Activated CD8-positive, alpha-beta memory T cell treated with anti-CD3 and anti-CD28 coated beads for 4 hours (primary cell): ENCODE measurements at regions not wholly inside any gene's neighbourhood (a gene's known extent, or its start where the extent isn't known, plus 50 kb on each side); places are given as distances from the start of the nearest gene placed in this dataset.
"Not testable (repeated sequence)": the region's sequence is repeated elsewhere in the genome, so short reads cannot be mapped to it uniquely, and the experiment has no call there.

Source experiments
- DNase-seq, 2 donors: peaks; one replicate each; pipeline ENCODE4 v3.0.0-alpha.2; 2020; ENCODE audit warnings: low read depth in 2 of 2

DNA sequence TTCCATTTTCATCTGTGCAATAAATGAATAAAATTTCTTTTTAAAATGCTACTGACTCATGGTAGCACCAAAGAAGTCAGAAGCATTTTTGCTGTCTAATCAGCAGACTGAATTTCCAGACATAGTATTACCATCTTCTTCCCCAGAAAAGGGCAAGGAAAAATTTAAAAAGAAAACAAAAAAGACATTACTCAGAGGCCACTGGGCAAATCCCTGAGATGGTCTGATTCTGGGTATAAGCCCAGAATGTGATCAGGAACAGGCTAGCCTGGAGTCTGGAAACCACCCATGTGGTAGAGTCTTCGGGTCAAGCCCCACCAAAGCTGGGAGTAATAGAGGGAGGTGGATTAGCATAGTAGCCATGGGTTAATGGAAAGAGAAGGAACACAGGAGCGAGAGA, 342.8 kb downstream of the FBXW7 start:
- no peak for DNase-seq

DNA sequence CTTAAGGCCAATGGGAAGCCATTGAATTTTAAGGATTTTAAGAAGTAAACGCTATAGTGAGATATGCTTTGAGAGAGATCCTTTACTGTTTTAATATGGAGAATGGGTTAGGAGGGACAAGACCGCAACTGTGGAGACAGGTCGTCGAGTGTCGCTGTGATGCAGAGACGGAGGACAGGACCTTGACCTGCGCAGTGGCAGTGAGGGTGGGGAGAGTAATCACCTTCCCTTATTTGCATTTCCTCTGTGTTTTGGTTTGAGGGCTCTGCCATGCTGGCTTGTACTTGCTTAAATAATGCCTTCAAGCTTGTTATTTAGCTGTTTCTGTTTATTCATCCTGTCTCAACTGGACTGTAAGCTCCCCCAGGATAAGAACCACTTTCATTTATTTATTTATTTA, 345.0 kb downstream of the FBXW7 start:
- no peak for DNase-seq

DNA sequence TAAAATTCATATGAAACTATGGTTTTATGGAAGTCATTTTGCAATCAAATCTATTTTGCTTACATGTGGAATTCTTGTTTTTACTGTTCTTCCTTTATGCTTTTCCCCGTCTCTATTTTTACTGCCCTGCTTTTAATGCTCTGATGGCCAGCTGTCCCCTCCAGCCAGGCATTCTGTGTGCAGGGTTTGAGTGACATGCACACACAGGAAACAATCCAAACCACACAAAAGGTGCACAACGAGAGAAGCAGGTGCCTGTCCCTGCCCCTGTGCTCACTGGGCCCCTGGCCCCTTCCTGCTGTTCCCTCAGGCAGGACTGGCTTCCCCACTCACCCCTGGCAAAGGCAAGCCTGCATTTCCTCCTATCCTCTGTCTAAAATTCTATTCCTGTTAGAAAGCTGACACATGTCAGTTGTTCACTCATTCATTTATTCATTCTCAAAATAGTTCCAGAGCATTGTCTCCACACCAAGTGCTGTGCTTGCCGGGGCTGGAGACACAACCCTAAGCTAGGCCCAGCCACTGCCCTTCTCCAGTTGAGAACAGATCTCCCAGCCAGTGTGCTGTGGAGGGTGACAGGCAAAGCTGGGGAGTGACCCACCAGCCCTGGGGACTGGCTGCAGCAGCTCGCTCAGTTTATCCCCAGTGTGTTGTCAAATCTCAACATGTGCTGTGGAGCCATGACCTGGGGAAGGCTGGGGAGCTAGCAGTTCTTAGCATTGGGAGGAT, 346.3 kb downstream of the FBXW7 start:
- no peak for DNase-seq

DNA sequence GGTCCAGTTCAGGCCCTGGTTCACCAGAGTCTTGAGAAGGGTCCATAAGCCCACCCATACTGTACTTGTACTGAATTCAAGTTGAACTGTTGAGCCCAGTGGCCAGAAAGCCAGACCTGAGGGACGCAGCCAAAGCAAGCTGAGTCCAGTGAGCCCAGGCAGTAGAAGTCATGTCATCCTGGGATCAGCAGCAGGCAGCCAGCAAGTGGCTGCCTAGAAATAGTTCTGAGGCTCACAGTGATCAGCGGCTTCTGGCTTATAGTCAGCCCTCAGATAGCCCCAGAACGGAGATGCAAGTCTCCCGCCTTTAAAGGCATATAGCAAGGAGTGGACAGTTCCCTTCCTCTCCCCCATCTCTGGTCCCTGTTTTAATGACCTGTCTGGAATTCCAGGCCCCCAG, 347.1 kb downstream of the FBXW7 start:
- DNase-seq, result no peak

DNA sequence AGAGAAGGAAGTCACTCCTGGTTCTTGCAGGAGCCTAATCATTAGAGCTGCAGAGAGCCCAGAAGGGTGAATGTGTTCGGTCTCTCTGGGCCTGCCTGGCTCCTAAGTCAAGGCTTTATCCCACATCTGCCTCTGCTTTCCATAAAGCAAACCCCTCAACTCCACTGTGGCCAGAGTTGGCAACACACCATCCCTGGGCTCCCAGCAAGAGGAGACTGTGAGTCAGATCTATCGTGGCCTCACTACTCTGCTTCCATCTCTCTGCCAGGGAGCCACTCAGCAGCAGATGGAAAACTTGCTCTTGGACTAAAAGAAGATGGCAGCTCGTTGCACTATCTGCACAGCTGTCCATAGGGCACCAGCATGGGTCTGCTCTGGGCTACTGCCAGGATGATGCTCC, 348.2 kb downstream of the FBXW7 start:
- no peak for DNase-seq

DNA sequence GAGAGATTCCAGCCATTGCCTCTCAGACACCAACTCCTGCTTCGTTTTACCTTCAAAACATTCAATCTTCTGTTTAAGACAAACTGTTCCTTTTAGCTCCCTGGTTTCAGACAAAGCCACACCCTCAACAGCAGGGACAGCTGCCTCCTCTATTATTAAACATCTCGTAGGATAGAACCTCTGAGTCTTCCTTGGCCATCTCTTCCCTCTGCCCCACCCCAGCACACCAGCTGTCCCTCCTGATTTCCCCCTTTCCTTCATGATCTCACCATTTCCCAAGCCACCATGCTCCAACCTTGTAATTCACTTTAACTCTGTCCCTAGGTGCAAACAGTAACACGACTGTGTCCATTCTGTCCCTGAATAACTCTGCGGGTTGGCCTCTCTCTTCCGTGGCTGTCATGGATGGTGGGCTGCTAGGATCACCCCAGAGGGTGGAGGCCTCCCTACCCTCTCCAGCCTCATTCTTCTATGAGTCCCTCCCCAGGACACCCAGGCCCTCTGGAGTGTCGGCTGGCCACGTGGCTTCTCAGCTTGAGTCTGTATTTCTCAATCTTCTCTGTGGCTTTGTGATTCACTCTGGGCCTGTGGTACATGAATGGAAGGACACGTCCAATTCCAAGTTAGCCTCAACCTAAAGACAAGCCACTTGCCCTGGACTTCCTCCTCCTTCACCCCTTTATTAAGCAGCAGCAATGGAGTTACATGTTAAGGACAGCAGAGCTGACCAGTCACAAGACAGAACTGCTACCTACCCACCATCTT, 349.9 kb downstream of the FBXW7 start:
- DNase-seq, result no peak

DNA sequence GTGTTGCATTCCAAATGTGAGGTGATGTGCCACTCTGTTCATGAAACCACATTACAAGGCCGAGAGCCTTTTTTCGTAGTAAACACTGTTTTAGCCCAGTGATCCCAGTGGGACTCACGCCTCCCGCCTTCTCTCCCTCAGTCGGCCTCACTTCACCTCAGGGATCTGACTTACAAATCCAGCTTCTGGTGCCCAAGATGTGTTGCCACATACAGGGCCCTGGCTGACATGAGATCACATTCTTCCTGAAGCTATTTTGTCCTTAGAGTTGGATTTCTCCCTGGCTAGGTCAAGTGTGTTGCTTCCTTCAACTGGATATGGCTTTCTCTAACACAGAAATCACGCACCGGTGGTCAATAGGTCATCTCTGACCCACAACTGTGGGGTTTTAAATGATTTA, 354.7 kb downstream of the FBXW7 start:
- no peak for DNase-seq

DNA sequence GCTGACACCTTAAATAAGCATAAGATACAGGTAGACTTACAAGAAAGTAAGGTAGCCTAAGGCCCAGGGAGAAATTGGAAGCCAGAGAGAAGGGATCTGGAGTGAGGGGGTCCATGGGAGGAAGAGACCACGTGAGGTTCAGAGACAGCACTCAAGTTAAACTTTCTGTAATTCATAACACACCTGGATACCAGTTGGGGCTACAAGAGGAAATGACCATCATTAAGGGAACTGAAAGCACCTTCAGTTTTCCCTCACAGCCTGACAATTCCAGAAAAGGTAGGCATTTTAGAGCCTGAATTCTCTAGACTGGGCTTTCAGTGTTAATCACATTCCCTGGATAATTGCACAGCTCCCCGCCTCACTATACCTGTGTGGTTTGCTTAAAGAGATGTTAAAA, 355.5 kb downstream of the FBXW7 start:
- no peak for DNase-seq

DNA sequence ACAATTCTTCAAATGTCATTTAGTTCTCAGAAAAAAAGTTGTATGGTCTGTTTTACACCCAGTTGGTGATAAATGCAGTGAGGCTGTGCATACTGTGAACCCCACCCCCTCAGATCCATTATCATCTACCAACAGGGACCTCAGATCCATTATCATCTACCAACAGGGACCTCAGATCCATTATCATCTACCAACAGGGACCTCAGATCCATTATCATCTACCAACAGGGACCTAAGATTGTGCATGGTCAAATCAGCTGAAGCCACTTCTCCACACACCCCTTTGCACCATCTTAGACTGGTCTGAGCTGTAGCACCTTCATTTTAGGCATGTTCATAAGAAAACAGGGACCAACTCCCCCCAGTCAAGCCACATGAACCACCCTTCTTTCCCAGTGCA, 358.4 kb downstream of the FBXW7 start:
- DNase-seq, result not testable (repeated sequence)

DNA sequence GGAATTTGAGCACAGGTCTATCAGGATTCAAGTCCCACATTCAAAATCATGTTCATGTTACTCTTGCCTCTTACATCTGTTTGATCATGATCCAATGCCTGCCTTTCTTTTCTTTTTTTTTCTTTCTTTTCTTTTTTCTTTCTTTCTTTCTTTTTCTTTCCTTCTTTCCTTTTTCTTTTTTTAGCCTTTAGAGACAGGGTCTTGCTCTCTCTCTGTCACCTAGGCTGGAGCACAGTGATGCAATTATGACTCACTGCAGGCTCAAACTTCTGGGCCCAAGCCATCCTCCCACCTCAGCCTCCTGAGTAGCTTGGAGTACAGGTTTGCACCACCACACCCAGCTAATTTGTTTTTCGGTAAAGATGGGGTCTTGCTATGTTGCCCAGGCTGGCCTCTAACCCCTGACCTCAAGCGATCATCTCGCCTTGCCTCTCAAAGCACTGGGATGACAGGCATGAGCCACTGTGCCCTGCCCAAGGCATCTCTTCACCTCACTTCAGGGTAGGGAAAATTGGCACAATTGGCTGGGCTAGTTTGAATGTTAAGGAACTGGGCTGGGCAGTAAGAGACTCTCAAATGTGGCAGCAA, 359.2 kb downstream of the FBXW7 start:
- DNase-seq, result no peak

DNA sequence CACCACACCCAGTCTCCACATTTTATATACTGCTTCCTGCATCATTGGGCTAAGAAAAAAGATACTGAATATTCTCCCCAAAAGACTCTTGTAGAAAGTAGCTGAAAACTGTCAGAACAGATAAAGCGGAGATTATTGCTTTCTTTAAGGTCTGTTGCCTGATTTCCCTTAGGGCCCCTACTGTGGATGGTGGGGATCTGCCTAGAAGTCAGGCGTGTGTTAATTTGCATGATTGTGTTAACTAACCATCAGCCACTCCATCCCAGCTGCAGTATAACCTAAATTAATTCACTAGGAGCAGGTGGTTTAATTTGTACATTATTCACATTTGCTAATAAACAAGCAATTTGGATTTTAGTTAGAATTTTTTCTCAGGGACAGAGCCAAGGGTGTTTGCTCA, 360.3 kb downstream of the FBXW7 start:
- no peak for DNase-seq

DNA sequence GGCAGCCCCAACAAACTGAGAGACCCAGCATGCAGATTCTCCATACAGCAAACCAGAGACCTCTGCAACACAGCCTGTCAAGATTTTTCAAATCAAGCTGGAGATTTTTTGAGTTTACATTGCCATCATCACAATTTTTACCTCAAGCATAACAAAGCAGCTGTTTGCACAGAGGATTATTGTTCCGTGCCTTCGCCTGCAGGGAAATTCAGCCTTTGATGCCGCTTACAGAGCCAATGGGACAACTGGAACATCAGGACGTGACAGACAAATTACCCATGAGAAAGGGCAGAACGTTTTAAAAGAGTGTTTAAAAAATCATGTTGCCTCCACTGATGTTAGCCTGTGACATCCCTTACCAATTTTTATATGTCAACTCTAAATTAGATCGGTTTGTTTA, 363.7 kb downstream of the FBXW7 start:
- DNase-seq, result no peak

DNA sequence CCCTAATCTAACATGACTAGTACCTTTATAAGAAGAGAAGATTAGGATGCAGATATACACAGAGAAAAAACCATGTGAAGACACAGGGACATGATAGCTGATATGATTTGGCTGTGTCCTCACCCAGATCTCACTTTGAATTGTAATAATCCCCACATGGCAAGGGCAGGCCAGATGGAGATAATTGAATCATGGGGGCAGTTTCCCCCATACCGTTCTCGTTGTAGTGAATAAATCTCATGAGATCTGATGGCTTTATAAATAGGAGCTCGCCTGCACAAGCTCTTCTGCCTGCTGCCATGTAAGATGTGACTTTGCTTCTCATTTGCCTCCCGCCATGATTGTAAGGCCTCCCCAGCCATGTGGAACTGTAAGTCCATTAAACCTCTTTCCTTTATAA, 364.3 kb downstream of the FBXW7 start:
- DNase-seq, result no peak

DNA sequence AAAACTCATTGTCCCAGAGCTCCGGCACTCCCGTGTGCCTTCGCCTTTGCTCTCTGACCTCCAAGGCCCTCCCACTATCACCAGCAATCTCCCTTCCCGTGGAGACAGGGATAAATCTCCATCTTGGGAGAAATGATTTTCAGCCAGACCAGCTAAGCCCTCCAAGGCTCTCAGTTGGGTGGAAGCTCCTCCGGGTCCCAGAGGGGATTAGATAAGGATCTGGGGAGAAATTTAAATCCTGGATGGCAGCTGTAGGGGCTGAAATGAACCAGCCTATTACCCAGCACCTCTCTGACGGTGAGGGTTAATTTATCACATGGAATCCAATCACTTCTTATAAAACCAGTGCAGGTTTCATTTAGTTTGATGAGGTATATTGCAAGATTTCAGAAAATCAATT, 366.2 kb downstream of the FBXW7 start:
- DNase-seq, result no peak

DNA sequence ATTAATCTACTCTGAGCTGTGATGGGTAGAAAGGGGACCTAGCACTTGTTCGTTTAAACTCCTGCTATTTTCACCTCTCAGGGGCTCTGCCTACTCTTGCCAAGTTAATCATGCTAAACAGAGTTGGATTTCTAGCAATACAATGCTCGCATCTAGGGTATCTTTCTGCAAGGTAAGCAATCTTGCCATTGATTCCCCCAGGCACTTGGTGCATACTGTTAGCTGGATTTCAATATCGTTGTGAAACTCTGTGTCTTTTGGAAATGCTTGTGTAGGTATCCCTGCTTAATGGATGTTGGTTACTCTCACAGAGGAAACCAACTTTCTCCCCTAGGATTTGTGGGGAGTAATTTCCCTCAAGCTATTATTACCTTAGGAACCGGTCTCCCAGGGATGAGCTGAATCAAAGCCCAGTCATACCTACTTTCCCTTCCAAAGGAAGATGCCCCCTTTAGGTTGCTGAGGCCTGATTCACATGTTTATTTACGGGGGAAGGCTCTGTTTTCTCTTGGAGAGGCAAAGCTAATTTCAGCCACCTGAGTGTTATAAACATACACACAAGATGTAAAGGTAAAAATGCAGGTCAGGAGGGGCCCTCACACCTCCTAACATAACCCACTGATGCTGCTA, 366.8 kb downstream of the FBXW7 start:
- no peak for DNase-seq

DNA sequence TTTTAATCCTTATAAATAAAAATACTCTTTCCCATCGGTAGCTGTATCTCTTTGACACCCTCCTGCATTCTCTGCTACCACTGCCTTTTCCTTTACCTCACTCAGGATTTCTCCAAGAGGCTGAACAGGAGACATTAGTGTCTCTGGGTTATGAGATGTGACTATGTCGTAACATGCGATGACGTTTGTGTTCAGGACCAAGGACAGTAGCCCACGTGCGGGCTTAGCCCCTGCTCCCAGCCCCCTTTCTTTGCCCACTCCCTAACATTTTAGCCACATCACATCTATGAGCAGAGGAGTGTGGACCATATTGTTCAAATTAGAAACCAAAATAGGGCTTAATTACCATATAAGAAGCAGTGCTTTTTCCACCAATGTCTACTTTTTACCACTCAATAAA, 369.3 kb downstream of the FBXW7 start:
- DNase-seq, result no peak

DNA sequence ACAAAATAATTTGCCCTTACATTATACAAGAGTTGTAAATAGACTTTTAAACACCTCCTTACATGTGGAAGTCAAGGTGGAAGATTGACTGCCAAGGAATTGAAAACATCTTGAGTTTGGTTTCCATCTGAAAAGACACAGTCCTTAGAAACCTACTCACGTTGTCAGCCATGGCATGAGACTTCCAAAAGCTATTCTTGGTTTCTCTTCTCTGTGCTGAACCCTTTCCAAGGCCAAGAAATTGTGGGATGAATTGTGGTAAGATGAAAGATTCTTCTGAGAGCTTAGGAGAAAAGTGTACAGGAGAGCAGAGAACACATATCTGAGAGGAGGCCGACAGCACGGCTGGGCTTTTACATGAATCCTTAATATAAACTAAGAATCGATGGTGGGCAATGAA, 370.0 kb downstream of the FBXW7 start:
- no peak for DNase-seq

DNA sequence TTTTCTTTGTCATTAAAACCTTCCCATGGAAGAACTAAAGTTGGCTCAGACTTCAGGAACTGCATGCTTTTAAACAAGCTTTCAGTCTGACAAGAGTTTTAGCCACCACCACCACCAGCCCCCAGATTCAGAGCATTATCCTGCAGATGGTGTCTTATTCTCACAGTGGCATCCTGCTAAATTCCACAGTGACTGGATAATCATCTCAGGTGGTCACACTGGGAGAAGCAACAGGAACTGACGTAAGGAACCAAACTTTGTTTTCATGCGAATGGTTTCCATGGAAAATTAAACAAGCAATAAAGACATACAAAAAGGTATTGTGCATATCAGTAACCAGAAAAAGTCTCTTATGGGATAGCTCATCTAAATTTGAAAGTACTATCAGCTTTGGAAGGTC, 370.7 kb downstream of the FBXW7 start:
- no peak for DNase-seq

DNA sequence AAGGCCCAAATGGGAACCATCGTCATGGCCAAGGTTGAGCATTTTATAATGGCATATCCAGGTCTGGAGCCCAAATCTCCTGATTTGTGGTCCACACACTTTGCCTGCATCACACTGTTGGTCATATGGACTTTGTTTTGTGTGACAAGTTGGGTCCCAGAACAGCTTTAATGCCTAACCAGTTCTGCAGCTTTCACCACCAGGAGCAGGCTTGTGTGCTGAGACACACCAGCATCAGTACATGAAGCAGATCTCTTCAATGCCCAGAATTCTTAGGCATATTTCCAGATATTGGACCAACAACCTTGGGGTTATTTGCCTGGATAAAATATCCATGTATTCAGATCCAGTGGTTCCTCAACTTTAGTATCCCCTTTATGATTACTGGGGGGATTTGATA, 371.3 kb downstream of the FBXW7 start:
- DNase-seq, result no peak

DNA sequence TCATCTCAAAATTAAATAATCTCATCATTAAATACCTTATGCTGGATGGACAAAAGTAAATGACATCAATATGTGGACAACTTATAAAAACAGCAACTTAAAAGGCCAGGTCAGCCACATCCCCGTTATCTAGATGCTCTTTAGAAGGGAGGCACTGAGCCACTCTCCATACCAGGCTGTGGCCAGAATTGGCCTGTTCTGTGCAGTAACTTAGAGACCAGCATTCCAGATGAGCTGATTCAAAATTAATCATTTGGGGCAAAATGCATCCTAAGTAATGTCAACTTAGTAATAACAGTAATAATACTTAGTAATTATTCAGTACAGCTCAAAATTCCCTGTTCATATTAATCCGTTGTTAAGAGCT, 373.6 kb downstream of the FBXW7 start:
- no peak for DNase-seq

DNA sequence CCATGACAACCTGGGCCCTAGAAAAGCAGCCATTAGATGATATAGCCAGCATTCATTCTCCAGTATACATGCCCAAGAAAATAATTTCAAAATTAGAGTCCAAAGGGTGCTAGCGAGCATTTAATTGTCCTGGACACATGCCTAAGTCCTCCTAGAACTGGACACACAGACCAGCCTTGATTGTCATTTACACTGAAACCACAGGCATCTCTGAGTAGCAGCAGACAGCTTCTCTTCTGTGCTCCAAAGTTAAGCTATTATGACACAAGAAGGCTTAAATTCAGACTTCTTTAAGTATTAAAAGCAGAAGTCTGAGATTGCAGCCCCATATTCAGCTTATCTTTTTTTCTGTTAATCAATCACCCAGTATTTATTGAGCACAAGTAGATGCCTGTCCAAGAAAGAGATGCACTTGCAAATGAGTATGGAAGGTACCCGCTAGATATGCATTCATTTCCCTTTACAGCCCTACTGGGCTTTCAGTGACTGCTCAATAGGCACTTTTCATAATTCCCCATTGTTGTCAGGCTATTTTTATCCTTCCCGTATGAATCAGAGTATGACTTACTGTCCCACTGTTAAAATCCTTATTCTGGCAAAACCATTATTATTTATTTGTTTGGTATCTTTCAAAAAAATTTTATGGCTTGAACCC, 374.1 kb downstream of the FBXW7 start:
- no peak for DNase-seq

DNA sequence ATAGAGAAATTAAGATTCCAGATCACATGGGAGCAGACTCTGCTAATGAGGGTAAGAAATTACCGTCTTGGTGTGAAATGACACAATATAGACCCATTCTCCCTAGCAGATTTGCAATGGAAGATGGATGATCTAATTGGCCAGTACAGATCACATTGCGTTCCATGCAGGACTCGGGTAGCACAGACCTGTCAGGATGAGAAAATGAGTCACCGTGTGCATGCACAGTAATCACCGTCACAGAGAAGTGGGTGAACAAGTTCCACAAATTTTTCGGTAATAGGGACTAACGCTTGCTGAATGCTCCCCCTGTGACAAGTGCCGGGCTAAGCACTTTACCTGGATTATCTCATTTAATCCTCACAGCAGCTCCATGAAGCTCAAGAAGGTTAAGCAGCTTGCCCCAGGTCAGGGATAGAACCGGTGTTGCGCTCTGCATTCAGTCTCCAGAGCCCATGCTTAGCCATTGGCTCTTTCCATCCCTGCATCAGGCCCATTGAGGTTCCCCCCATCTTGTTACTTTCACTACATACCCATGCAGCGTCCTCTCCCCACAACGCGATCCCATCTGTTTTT, 375.6 kb downstream of the FBXW7 start:
- DNase-seq, result no peak
